Right lobe of liver (tissue), 4 donors: ENCODE measurements at regions not wholly inside any gene's neighbourhood (a gene's known extent, or its start where the extent isn't known, plus 50 kb on each side); places are given as distances from the start of the nearest gene placed in this dataset.

Experiments
- POLR2A ChIP-seq: fragments of 450-650 bp; IDR thresholded peaks from one replicate; pipeline ENCODE4 v1.6.1; 2017; ENCODE audit warnings: antibody characterized with exemption, mild to moderate bottlenecking
- TF ChIP-seq, protein P1 (sequence below), 4 donors: fragments of 200-600 bp in 3 of 4; fragments of 450-650 bp in 1 of 4; IDR thresholded peaks; one replicate each; pipeline versions ENCODE4 v1.5.1 to v1.8.0; 2016 to 2022; ENCODE audit warnings: antibody characterized with exemption in 4 of 4, mild to moderate bottlenecking in 2 of 4
- donor health status: DM: no; HTN: no; CAD: no.
- donor health status: DM: no; HTN: no; CAD: no.
- donor health status: DM: no; HTN: yes; CAD: no.

DNA sequence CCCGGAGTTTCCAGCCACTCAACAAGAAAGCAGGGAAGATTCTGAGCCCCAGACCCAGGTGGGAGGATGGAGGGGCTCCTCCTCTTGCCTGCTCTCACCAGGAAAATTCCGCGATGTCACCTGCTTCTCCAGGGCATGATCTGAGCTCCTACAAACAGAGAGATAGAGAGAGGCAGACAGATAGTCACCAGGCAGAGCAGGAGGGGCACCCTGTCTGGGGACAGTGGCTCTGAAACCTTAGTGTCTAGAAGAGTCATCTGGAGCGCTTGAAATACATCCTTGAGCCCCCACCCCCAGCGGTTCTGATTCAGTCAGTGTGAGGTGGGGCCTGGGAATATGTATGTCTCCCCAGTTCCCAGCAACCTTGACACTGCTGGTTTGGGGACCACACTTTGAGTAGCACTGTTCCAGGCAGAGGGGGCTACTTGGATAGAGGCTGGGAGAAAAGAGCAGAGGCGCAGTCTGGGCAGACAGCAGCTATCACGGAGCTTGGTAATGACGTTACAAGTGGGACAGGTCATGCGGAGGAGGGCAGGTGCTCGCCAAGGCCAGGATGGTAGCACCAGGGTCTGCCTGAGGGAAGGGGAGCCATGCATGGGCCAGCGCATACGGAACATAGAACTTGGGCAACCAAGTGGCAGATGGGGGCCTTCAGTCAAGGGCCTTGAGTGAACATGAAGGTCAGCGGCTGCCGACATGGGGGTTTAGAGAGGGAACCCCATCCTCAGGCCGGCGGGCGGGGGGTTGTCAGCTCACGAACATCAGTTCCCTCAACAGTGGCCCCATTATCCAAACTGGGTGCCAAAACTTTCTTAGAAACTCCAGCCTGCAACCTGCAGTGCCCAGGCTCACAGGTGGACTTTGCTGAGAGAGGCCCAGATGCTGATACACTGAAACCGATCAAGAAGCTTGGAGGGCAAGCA is 60.9 kb upstream of the MYEOV start:
- TF ChIP-seq, protein P1, sequence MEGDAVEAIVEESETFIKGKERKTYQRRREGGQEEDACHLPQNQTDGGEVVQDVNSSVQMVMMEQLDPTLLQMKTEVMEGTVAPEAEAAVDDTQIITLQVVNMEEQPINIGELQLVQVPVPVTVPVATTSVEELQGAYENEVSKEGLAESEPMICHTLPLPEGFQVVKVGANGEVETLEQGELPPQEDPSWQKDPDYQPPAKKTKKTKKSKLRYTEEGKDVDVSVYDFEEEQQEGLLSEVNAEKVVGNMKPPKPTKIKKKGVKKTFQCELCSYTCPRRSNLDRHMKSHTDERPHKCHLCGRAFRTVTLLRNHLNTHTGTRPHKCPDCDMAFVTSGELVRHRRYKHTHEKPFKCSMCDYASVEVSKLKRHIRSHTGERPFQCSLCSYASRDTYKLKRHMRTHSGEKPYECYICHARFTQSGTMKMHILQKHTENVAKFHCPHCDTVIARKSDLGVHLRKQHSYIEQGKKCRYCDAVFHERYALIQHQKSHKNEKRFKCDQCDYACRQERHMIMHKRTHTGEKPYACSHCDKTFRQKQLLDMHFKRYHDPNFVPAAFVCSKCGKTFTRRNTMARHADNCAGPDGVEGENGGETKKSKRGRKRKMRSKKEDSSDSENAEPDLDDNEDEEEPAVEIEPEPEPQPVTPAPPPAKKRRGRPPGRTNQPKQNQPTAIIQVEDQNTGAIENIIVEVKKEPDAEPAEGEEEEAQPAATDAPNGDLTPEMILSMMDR (IDR thresholded peaks at IDR 0.05) = no peak
- no peak for TF ChIP-seq POLR2A
